Stimulated activated CD4-positive, alpha-beta T cell treated with anti-CD3 and anti-CD28 coated beads, TNF-alpha, amount 100 ng/mL, for 48 hours (primary cell): ENCODE measurements at regions not wholly inside any gene's neighbourhood (a gene's known extent, or its start where the extent isn't known, plus 50 kb on each side); places are given as distances from the start of the nearest gene placed in this dataset.

ENCODE experiments used
- DNase-seq, 3 donors: peaks; one replicate each; pipeline ENCODE4 v3.0.0-alpha.2; 2020; ENCODE audit warnings: low read depth in 3 of 3

DNA sequence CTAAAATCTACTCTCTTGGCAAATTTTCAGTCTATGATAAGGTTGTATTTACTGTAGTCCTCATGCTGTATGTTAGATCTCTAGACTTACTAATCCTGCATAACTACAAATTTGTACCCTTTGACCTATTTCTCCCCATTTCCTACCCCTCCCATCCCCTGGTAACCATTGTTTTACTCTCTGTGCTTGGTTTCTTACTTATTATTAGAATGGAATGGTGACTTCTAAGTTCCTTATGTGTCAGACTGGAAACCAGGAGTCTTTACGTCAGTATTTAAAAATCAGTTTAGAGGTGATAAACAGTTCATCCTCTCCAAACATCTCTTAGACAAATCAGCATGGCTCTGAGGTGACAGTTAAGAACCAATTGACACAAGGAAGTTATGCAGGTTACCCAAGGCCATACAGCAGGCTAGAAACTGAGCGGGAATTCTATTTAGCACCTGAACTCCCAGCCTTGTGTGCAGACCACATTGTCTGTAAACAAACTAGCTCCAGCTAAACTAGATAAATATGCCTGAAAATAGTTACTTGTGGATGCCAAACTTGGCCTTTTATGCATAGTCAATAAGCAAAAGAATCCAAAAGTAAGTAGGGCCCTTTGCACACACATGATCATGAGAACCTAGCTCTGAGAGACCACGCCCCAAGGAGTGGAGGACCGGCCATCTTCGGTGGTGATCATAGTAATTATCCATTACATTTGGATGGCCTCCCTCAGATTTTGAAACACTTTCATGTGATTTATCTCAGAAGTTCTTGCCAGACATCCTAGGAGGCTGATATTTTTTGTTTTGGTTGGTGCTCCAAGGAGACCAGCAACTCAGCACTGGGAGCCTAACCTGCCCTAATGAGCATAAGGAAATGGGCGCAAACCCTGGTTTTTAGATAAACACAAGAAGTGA is 72.3 kb upstream of the BOC start:
- DNase-seq = no peak

DNA sequence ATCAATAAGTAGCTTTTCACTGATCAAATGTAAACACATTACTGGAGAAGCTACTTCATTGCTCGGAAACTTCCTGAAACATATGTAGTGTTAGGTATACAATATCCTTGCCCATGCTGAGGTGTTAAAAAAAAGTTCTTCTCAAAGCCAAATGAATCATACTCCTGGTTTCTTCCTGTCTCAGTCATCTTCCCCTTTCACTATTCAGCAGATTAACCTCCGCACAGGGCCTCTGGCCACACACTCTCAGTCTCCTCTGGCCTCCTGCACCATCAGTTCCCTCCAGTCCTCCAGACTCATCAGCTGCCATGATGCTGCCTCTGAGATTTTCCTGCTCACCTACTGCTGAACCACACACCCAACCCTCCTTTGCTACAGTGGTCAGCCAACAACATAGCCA is 70.5 kb upstream of the BOC start:
- DNase-seq = no peak

DNA sequence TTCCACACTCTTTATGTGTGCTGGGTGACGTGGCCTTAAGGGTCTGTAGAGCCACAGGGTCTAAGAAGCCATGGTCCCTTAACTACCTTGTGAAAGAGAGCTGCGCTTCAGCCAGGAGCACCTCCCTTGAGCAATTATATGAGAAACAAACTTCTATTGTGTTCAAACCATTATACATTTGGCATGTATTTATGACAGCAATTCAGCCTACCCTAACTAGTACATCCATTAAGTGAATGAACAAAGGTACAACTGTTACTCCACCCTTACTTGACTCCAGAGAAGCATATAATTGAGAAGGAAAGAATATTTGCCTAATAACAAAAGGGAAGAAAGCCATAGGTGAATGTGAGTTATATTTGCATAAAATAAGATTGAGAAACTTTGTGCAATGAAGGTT is 69.8 kb upstream of the BOC start:
- DNase-seq = no peak

DNA sequence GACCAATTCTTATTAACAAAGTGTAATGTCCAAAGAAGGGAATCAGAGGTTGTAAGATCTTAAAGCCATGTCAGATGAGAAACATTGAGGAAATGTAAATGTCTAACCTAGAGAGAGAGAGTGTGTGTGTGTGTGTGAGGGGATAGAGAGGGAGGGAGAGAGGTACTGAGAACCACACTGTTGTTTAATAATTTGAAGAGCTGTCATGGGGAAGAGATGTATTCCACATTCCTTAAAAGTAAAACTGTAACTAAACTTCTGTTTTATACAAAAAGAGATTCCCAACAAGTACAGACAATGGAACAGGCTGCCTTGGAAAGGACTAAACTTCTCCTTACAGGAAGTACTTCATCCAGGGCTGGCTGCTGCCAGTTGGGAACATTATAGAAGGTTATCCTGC is 68.9 kb upstream of the BOC start:
- no peak for DNase-seq

DNA sequence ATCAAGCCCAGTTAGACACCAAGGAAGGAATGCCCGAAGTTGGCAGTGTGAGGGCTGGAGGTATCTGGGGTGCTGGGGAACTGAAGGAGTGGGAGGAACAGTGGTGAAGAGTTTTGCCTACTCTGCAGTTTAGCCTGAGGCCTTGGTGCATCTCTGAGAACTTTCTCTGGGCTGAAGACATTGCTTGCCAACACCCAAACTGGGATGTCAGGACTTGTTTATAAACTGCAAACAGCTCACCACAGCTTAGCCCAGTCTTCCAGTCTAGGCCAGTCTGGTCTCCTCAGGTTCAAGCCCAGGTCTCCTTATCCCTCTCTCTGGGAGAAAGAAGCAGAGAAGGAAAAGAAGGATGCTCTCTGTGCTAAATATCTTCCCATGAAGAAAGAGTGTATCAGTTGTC is 68.0 kb upstream of the BOC start:
- DNase-seq = no peak

DNA sequence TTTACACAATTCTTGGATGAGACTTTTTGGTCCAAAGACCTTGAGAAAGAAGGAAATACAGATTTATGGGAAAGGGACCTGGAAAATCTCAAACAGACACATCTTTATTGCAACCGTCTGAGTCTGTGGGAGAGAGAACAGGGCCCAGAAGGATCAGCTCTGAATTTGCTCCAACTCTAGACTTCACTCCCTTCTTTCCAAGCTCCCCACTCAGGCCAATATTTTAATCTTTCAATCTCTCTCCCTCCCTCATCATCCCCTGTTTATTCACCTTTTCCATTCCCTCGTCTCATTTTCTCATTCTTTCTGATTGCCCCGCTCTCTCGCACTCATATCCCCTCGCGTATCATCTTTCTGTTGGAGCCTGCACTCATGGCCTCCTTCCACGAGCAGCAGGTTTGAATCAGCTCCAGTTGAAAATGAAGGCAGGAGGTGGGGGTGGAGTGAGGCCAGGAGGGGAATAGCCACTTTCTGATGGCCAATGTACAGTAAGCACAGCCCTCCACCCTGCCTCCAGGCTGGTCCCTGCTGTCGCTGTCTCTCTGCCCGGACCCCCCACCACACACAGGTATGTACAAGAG is 63.6 kb upstream of the BOC start:
- DNase-seq = no peak

DNA sequence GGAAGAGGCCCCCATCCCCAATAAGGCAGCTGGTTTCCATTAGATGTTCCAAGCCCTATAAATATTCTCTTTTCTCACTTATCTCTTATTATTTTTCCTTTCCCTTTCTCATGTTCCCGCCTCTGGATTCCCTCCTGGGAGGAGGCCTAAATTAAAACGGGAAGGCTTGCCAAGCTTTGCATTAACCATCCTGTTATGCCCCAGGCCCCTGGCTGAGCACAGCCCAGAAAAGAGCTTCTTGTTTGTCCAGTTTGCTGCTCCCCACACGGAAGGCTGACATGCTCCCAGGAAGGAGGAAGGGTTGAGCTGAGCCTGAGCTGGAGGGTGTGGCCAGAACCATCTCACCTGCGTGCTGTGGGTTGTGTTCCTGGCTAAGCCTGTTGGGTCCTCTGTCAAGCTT is 63.1 kb upstream of the BOC start:
- DNase-seq = no peak

DNA sequence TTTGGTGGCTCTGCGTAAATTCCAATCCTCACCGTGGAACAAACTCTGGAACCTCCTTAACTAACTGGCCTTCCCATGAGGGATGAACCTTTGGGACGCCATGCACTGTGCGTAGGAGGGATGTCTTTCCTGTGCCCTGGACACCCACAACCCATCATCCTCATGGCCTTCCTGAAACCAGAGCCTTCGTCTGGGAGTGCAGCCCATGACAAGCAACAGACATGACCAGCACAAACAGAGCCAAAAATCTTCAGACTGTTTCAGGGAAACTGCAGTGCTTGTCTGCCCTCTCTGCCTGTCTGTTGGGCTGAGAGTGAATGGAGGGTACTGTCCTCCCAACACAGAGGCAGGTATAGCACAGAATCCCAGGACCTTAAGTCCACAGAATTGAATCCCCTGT is 61.1 kb upstream of the BOC start:
- DNase-seq = no peak

DNA sequence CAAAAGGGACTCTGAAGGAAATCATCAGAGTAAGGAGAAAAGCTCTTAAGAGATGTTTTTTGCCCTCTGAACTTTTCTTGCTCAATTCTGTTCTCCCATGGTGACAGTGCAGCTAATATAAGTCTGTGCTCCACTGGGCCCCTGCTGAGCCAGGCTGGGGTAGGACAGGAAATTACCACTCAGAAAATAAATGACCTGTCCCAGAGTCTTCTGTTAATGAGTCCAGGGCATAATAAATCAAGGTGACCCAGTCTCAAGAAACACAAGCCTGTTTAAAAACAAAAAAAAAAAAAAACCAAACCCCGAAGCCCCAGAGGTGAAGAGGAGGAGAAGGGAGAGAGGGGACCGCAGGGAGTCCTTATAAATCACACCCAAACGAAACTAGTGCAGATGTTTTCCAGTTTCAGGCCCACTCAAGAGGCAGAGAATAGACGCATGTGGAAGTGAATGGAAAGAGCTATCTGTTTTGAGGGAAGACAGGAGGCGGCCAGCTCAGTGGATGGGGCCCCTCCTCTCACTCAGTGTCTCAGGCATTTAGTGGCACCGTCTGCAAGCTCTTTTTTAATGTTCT is 59.8 kb upstream of the BOC start:
- no peak for DNase-seq

DNA sequence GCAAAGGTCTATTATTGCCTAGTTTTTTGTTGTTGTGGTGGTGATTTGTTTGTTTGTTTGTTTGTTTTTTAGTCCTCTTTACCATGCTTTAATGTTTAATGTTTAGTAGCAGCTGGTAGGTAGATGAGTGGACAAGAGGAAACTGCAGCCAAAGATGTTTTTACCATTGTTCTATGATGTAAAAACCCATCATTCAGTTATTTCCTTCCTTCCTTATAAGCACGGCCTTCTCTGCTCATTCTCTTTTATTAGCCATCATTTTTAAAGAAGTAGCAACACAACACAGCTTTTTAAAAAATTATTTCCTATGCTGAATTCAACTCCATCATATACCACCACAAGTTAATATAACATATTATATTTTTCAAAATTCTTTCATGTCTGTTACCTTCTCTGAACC is 58.5 kb upstream of the BOC start:
- DNase-seq = no peak

DNA sequence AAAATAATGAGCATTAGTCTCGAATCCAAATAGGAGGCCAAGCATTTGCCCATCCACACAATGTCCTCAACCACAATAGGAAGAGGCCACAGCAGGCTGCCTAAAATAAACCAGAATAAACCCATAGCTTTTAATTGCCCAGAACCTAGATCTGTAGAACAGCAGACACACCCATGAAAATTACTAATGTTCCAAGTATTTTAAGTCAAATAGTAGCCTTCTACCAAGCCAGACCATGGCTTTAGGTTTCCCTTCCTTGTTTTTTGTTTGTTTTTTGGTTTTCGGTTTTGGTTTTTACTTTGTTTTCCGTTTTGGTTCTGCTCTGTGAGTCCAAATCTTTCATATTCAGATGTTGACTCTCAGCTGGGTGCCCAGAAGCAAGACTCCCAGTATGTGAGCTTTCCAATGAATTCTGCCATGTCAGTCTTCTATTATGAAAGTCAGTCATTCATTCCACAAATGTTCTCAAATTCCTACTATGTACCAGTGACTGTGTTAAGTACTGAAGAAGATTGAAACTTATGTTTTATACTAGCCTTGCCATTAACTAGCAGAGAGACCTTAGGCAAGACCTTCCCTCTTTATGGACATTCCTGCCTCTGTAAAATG is 57.8 kb upstream of the BOC start:
- no peak for DNase-seq

DNA sequence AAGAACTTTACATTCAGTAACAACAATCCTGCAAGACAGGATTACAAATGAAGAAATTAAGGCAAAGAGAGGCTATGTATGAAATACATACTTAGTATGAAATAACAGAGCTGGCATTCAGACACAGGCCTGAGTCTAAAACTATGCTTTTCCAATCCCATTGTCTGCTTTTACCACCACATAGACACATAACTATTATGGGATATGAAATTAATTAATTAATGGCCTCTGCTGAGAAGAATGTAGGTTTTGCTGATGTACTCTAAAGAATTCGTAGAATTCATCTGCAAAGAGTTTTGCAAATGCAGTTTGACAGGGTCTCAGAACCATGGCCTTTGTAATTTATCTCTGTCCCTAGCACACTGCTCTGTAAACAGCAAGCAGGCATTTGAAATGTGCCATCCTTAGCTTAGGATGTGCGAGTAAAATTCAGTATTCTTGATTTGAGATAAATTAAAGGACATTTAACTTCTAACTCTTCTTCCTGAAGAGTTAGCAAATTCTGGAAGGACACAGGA is 54.5 kb upstream of the BOC start:
- DNase-seq = no peak

DNA sequence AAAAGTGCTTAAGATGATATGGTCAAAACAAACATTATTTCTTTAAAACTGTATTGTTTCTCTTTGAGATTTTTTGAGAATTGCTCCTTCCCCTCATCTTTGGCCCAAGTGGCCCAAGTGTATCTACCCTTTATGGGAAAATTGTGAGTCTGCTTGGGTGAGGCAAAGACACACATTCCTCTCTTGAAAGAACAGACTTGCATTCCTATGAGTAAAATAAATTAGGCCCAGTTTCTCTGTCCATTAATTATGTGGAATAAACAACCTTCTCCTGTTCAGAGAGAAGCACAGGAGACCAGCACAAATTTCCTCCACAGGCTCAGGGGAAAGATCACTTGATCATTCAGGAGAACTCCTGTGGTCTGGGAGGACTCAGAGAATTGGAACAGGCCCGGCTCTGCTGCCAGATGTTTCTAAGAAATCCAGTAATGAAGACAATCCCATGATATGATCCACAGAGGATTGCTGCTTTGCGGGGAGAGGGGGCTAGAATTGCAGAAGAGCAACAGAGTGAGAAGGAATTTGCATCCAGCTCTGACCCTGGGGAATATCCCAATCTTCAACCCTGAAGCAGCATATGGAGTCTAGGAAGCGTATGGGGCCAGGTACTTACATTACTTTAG is 53.8 kb upstream of the BOC start:
- no peak for DNase-seq

DNA sequence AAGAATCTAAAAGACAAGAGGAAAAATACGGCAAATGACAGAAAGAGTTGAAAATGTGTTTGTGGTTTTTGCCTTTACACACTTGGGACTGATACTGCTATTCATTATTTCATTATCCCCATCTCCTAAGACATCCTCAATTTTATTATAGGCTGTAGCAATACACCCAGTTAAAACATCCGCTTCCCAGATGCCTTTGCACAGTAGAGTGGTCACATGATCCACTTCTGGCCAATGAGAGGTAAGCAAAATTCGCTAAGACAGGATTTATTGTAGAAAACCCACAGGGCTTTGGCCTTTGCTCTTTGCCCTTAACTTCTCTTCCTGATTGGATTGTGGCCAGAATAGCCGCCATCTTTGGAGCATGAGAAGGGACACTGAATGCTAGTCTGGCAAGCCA is 53.2 kb upstream of the BOC start:
- DNase-seq = no peak
